Neuronal stem cell (in vitro differentiated cells): ENCODE measurements at regions not wholly inside any gene's neighbourhood (a gene's known extent, or its start where the extent isn't known, plus 50 kb on each side); places are given as distances from the start of the nearest gene placed in this dataset.

Experiments
- DNase-seq: peaks from one replicate; pipeline ENCODE4 v3.0.0-alpha.2; 2013; ENCODE audit warnings: low spot score
- H2AFZ ChIP-seq: one replicate; pipeline ENCODE4 v1.6.1; 2013; ENCODE audit warnings: mild to moderate bottlenecking, low read length, inconsistent platforms
- H2AK5ac ChIP-seq: 2 replicates; pipeline ENCODE4 v1.6.1; 2013; ENCODE audit warnings: low read depth, mild to moderate bottlenecking, inconsistent platforms, low read length, moderate library complexity, mixed read lengths
- H2BK120ac ChIP-seq: 2 replicates; pipeline ENCODE4 v1.6.1; 2013; ENCODE audit warnings: low read depth, mild to moderate bottlenecking, inconsistent platforms, low read length, moderate library complexity, mixed read lengths
- H2BK12ac ChIP-seq: one replicate; pipeline ENCODE4 v1.6.1; 2013; ENCODE audit warnings: low read length, inconsistent platforms
- H2BK15ac ChIP-seq: 2 replicates; pipeline ENCODE4 v1.6.1; 2013; ENCODE audit warnings: mild to moderate bottlenecking, low read length, inconsistent platforms, mixed read lengths
- H2BK5ac ChIP-seq: one replicate; pipeline ENCODE4 v1.6.1; 2013; ENCODE audit warnings: inconsistent platforms, mild to moderate bottlenecking, low read length, moderate library complexity
- H3K14ac ChIP-seq: one replicate; pipeline ENCODE4 v1.6.1; 2013; ENCODE audit warnings: low read length, inconsistent platforms
- H3K18ac ChIP-seq: 2 replicates; pipeline ENCODE4 v1.6.1; 2013; ENCODE audit warnings: low read length, inconsistent platforms
- H3K23ac ChIP-seq: 2 replicates; pipeline ENCODE4 v1.6.1; 2013; ENCODE audit warnings: low read depth, mild to moderate bottlenecking, mixed read lengths, low read length, inconsistent platforms; ENCODE audit not compliant: poor library complexity
- H3K27ac ChIP-seq: replicated peaks from 3 replicates; pipeline ENCODE4 v1.5.1; 2013; ENCODE audit warnings: low read length, inconsistent platforms
- H3K27me3 ChIP-seq, 3 experiments: 2 replicates each; pipeline ENCODE4 v1.6.1; 2013; ENCODE audit warnings: low read length in 3 of 3, mild to moderate bottlenecking in 2 of 3, inconsistent platforms in 1 of 3, low read depth in 1 of 3, mixed read lengths in 1 of 3, moderate library complexity in 1 of 3; ENCODE audit not compliant: control insufficient read depth in 3 of 3, insufficient read depth in 3 of 3
- H3K36me3 ChIP-seq, 2 donors: replicated peaks in 1 of 2; 2 replicates each; pipeline ENCODE4 v1.6.1; 2013; ENCODE audit warnings: low read length in 2 of 2; ENCODE audit not compliant: control insufficient read depth in 2 of 2, insufficient read depth in 2 of 2
- H3K4ac ChIP-seq: 2 replicates; pipeline ENCODE4 v1.6.1; 2013; ENCODE audit warnings: inconsistent platforms, mild to moderate bottlenecking, low read length, moderate library complexity
- H3K4me1 ChIP-seq, 2 donors: 1 replicate in 1 of 2; 2 replicates in 1 of 2; pipeline ENCODE4 v1.6.1; 2013; ENCODE audit warnings: low read length in 2 of 2, low read depth in 1 of 2; ENCODE audit not compliant: control insufficient read depth in 2 of 2, insufficient read depth in 1 of 2
- H3K4me2 ChIP-seq: one replicate; pipeline ENCODE4 v1.6.1; 2013; ENCODE audit warnings: mild to moderate bottlenecking, low read length, inconsistent platforms; ENCODE audit not compliant: insufficient read depth, poor library complexity, severe bottlenecking
- H3K4me3 ChIP-seq, 2 donors: 2 replicates each; pipeline ENCODE4 v1.5.1; 2013; ENCODE audit warnings: low read length in 2 of 2, mild to moderate bottlenecking in 2 of 2, inconsistent platforms in 1 of 2, moderate library complexity in 1 of 2
- H3K79me1 ChIP-seq: one replicate; pipeline ENCODE4 v1.6.1; 2013; ENCODE audit warnings: low read depth, mild to moderate bottlenecking, inconsistent platforms, low read length, moderate library complexity
- H3K9ac ChIP-seq: one replicate; pipeline ENCODE4 v1.6.1; 2013; ENCODE audit warnings: mild to moderate bottlenecking, low read depth, low read length, inconsistent platforms; ENCODE audit not compliant: poor library complexity
- H3K9me3 ChIP-seq, 2 donors: replicated peaks in 1 of 2; 2 replicates each; pipeline versions ENCODE3 to v1.6.1; 2013; ENCODE audit warnings: low read length in 2 of 2, mild to moderate bottlenecking in 2 of 2, inconsistent platforms in 1 of 2, low read depth in 1 of 2, mixed read lengths in 1 of 2, moderate library complexity in 1 of 2; ENCODE audit not compliant: control insufficient read depth in 2 of 2, insufficient read depth in 1 of 2
- H4K8ac ChIP-seq: one replicate; pipeline ENCODE4 v1.6.1; 2013; ENCODE audit warnings: low read depth, mild to moderate bottlenecking, inconsistent platforms, low read length, moderate library complexity
- H4K91ac ChIP-seq: one replicate; pipeline ENCODE4 v1.6.1; 2013; ENCODE audit warnings: low read length, low read depth, mild to moderate bottlenecking, inconsistent platforms; ENCODE audit not compliant: poor library complexity
- WGBS, 2 donors: extraction: QIAGEN DNeasy Blood & Tissue Kit; methylation state at CpG; one replicate each; pipeline ENCODE4 v1.1.7; 2013; ENCODE audit warnings: missing lambda C conversion rate in 2 of 2, mixed read lengths in 1 of 2; ENCODE audit not compliant: insufficient read length in 2 of 2, insufficient replicate concordance in 1 of 2; ENCODE audit errors: extremely low coverage in 2 of 2; 5-methylcytosine and 5-hydroxymethylcytosine counted together

DNA sequence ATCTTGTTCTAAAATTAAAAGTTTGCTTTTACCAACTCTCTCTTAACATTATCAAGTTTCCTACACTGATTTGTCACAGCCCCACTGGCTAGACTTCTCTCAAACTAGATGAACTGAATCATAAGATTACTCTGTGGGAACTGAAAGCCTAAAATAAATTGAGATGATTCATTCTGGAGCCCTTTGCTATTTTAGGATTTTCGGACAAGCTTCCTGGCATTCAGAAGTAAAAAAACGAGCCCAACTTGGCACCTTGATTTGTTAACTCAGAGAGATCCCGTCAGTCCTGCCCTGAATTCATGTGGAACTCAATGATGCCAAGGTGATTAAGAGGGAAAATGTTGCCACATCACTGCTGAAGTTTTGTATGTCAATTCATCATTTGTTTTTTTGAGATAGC lies 122.0 kb upstream of the NRSN1 start:
- Histone ChIP-seq H3K79me1 (no peaks in the 10 kb centered on the region), H3K4me2 (no peak overlapping the region), H3K27ac (no peak overlapping the region), H3K9me3 (no peaks in the 10 kb centered on the region), H3K14ac (no peak overlapping the region), H3K23ac (no peak overlapping the region), H2BK120ac (no peak overlapping the region), H2AFZ (no peak overlapping the region), H3K18ac (no peak overlapping the region), H2BK5ac (no peak overlapping the region), H2BK12ac (no peak overlapping the region), H3K36me3 (no peaks in the 10 kb centered on the region), H3K4me1 (peaks cover 1 to 5% of the 10 kb centered on the region in 2 donors), H2BK15ac (no peak overlapping the region), H3K27me3 (peaks cover 0 to 22% (median 0%) of the 10 kb centered on the region in 3 experiments), H4K8ac (no peak overlapping the region), H4K91ac (no peak overlapping the region), H3K9ac (no peak overlapping the region), H2AK5ac (no peak overlapping the region), H3K4me3 (no peak overlapping the region), H3K4ac (no peak overlapping the region)
- WGBS, 2 donors = no CpG with 5 or more reads among the region's 3 CpGs
- DNase-seq = no peak

DNA sequence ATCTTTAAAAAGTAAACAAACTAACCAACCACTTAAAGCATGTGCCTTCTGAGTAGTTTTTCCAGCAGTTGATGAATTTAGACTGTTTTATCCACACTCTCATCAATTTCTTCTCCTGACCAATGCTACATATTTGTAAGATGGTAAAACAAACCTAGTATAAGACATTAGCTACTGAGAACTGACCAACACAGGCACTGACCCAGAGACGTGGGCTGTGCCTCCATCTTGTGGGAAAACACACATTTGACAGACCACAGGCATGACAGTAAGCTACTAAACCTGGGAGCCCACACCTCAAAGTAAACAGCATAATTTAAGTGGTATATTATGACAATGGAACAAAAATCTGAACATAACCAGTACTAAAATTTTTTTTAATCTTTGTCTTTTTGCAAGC lies 121.4 kb upstream of the NRSN1 start:
- H3K27me3 ChIP-seq = peaks cover 0 to 19% (median 0%) of the 10 kb centered on the region in 3 experiments

DNA sequence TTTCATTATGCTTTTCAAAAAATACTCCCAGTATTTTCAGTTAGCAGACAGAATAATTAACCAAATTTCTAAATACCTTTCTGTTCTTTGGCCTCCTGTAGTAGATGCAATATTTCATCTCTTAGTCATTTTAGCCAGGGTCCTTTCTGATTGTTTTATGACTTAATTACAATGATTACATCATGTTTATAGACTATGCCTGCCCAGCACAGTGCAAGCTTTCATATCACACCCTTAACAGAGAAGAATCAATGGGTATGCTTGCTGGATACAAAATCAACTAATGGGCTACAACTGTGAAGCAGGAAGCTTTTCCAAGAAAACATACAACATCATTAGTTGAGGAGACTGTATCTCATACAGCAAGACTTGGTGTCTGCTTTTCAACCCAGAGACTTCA lies 119.8 kb upstream of the NRSN1 start:
- H3K36me3 ChIP-seq = no peaks in the 10 kb centered on the region
- H3K79me1 ChIP-seq = no peaks in the 10 kb centered on the region
- no peaks in the 10 kb centered on the region for H3K9me3 ChIP-seq
- no peak overlapping the region for H3K18ac ChIP-seq
- no peak overlapping the region for H3K4me3 ChIP-seq
- no peak overlapping the region for H4K91ac ChIP-seq
- no peak overlapping the region for H3K4ac ChIP-seq
- no peak overlapping the region for H2BK15ac ChIP-seq
- peaks cover 5 to 13% of the 10 kb centered on the region in 2 donors for H3K4me1 ChIP-seq
- H3K27ac ChIP-seq = no peak overlapping the region
- H2BK120ac ChIP-seq = no peak overlapping the region
- no peak for DNase-seq
- H4K8ac ChIP-seq = no peak overlapping the region
- H2BK5ac ChIP-seq = no peak overlapping the region
- no peak overlapping the region for H3K14ac ChIP-seq
- H3K4me2 ChIP-seq = no peak overlapping the region
- H2AFZ ChIP-seq = no peak overlapping the region
- no peak overlapping the region for H3K23ac ChIP-seq
- peaks cover 0 to 19% (median 0%) of the 10 kb centered on the region in 3 experiments for H3K27me3 ChIP-seq
- H2BK12ac ChIP-seq = no peak overlapping the region
- H2AK5ac ChIP-seq = no peak overlapping the region
- H3K9ac ChIP-seq = no peak overlapping the region

More for the DNA sequence above, 121.4 kb upstream of the NRSN1 start:
- Histone ChIP-seq H2AFZ (no peak overlapping the region), H3K79me1 (no peaks in the 10 kb centered on the region), H3K23ac (no peak overlapping the region), H3K4me2 (no peak overlapping the region), H3K4me1 (peaks cover 5 to 7% of the 10 kb centered on the region in 2 donors), H4K8ac (no peak overlapping the region), H3K27ac (no peak overlapping the region), H4K91ac (no peak overlapping the region), H3K9me3 (no peaks in the 10 kb centered on the region), H3K4ac (no peak overlapping the region), H3K9ac (no peak overlapping the region), H2BK15ac (no peak overlapping the region), H2BK120ac (no peak overlapping the region), H2AK5ac (no peak overlapping the region), H3K4me3 (no peak overlapping the region), H3K18ac (no peak overlapping the region), H2BK5ac (no peak overlapping the region), H3K36me3 (no peaks in the 10 kb centered on the region), H2BK12ac (no peak overlapping the region), H3K14ac (no peak overlapping the region)
- DNase-seq = no peak
- no CpG with 5 or more reads among the region's 1 CpG for WGBS, 2 donors

DNA sequence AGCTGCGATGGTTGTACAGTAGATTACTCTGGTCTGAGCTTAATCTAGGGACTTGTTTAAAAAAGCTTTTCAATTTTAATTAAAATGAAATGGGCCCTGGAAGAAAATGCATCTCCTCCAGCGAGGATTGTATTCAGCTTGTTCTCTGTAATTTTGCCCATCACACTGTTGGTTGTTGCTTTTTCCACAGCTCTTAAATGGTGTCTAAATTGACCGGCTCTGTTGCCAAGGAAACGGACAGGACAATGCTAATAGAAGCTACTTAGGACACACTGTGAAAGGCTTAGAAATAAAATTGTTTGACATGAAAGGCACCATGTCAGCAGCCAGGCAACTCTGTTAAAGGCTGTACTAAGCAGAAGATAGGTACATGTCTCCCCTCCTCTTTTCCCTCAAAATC lies 116.7 kb upstream of the NRSN1 start:
- Histone ChIP-seq H3K4me1 (peaks cover 5 to 13% of the 10 kb centered on the region in 2 donors), H3K23ac (no peak overlapping the region), H3K4ac (no peak overlapping the region), H2AK5ac (no peak overlapping the region), H3K4me3 (no peak overlapping the region), H3K79me1 (no peaks in the 10 kb centered on the region), H3K4me2 (peak overlapping the region; percentile 12), H3K9me3 (peaks cover 0 to 2% of the 10 kb centered on the region in 2 donors), H2BK120ac (no peak overlapping the region), H3K27ac (peak overlapping the region; percentile 22), H4K8ac (no peak overlapping the region), H3K27me3 (peaks cover 0 to 22% (median 0%) of the 10 kb centered on the region in 3 experiments), H2BK12ac (no peak overlapping the region), H3K14ac (no peak overlapping the region), H4K91ac (no peak overlapping the region), H3K9ac (no peak overlapping the region), H3K18ac (no peak overlapping the region), H2BK15ac (no peak overlapping the region), H2AFZ (no peak overlapping the region), H2BK5ac (no peak overlapping the region), H3K36me3 (no peaks in the 10 kb centered on the region)
- WGBS, 2 donors = no CpG with 5 or more reads among the region's 4 CpGs
- peak; percentile 59 for DNase-seq
